ENCODE measurements at regions not wholly inside any gene's neighbourhood (a gene's known extent, or its start where the extent isn't known, plus 50 kb on each side); places are given as distances from the start of the nearest gene placed in this dataset.

- DNase-seq (ENCODE audit: low read depth in 2 of 2) = no peak
Observed at GRCh38 chr2:38509947-38510326, 92.8 kb downstream of the HNRNPLL start.

GRCh38 chr2:38509314-38509946 is 93.3 kb downstream of the HNRNPLL start:
- DNase-seq (ENCODE audit: low read depth in 2 of 2) = no peak

GRCh38 chr2:38508311-38509039 is 94.3 kb downstream of the HNRNPLL start:
- peak; percentile 56 to 86 for DNase-seq (ENCODE audit: low read depth in 2 of 2)

DNA sequence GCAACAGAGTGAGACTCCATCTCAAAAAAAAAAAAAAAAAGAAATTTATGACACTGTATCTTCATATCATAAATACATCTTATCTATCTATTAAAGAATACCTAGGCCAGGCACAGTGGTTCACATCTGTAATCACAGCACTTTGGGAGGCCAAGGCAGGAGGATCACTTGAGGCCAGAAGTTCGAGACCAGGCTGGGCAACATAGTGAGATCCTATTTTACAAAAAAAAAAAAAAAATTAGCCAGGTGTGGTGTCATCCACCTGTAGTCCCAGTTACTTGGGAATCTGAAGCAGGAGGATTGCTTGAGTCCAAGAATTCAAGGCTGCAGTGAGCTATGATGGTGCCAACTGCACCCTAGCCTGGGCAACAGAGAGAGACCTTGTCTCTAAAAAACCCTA is 95.0 kb downstream of the HNRNPLL start:
- DNase-seq (ENCODE audit: low read depth in 2 of 2) = no peak

GRCh38 chr2:38505779-38506178 is 96.9 kb downstream of the HNRNPLL start:
- no peak for DNase-seq (ENCODE audit: low read depth in 2 of 2)

DNA sequence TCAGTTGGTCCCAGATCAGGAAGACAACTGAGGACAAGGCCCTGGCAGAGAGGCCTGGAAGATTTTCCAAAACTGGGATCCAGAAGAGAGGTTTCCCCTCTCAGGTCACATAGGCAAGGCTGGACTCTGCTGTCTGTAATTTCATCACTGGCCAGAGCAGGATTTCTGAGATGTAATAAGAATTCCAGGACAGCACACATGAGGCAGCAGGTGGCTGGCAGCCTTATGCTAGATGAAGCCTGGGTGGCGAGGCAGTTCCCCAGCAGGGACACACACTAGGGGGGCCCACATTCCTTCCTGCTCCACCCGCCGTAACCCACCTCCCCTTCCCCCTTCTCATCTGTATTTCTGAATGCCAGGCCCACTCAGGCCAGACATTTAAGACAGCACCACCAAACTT is 98.6 kb downstream of the HNRNPLL start:
- no peak for DNase-seq (ENCODE audit: low read depth in 2 of 2)

DNA sequence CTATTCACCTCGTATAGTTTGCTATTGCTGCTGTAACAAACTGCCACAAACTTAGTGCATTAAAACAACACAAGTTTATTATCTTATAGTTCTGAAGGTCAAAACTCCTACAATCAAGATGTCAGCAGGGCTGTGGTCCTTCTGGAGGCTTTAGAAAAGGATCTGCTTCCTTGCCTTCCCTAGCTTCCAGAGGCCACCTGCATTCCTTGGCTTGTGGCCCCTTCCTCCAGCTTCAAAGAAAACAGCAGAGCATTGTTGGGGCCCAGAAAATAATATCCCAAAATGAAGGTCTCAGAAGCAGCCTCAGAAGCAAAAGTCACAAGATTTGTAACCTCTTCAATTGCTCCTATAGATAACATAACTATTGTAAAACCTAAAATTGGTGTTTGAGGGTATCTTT is 100.6 kb downstream of the HNRNPLL start:
- no peak for DNase-seq (ENCODE audit: low read depth in 2 of 2)

DNA sequence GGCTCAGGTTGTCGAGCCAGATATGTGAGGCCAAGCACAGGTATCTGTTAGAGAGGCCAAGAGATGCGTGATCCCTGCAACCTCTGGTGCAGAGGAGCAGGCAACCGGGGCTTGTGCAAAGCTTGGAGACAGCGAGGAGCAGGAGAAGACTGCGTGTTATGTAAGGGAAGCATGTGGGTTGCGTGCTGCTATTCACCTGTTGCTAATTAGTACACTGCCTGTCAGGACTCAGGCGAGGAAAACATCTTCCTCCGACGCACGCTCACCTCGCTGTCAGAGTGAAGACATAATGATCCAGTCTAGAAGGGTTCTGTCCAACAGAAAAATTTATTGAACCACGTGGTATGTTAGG is 102.5 kb downstream of the HNRNPLL start:
- no peak for DNase-seq (ENCODE audit: low read depth in 2 of 2)

- DNase-seq (ENCODE audit: low read depth in 2 of 2) = no peak
Observed at GRCh38 chr2:38499548-38500282, 103.0 kb downstream of the HNRNPLL start.

- no peak for DNase-seq (ENCODE audit: low read depth in 2 of 2)
Observed at GRCh38 chr2:38498045-38498481, 104.7 kb downstream of the HNRNPLL start.

DNA sequence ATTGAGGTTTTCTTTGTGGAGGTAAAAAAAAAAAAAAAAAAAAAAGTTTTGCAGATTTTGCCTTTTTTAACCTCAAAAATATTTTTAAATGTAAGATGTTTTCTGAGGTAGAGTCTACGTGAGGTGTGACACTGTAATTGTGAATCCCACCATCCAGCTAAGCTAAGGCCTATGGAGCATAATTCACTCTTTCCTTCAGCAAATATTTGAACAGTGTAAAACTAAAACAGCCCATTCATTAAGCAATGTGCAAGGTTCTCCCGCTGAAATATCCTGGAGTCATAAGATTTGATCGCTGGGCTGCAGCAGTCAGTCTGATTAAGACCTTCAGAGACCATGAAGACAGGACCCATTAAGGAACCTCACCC is 105.1 kb downstream of the HNRNPLL start:
- no peak for DNase-seq (ENCODE audit: low read depth in 2 of 2)

DNA sequence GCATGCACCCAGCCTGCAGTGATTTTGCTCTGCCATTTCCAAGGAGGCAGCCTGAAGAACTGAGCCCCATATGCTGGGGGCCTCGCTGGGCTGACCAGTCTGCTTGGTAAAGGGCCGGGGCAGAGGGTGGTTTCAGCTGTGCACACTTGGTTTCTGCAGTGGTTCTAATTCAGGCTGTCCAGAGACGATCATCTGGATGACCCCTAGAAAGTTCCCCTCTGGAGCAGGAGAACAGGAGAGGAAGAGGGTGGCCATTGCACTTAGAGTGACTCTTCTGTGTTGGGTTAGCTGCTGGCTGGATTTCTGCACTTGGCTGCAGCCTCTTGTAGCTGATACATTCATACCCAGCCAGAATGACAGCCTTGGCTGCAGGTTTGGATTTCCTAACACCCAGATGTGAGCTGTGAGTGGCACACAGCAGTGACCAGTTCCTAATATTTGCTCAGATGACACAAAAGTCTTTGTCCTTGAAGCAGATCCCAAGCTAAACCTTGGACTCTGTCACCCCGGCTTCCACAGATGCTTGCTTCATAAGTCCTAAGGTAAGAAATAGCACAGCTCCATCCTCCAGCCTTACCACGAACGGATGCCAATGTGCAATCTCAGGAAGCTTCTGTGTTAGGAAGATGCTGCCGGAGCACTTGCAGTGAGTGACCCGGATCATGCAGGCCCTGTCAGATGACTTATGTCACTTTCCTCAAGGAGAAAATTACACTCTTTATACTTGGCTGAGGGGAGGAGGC is 105.6 kb downstream of the HNRNPLL start:
- no peak for DNase-seq (ENCODE audit: low read depth in 2 of 2)

DNA sequence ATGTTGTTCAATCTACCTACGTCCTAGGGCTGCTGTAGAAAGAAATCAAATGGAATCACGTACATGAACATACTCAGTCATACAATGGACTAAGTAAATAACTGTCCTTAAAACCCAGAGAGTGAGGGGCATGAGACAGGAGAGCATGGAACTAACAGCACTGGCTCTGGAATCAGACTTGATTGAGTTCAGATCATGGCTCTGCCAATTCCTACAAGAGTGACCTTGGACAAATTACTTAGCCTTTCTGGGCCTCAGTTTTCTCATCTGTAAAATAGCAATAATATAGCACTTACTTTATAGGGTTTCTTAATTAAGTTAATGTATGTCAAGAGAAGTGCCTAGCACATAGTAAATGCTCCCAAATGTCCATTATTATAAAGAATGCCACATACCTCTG is 106.8 kb downstream of the HNRNPLL start:
- no peak for DNase-seq (ENCODE audit: low read depth in 2 of 2)

DNA sequence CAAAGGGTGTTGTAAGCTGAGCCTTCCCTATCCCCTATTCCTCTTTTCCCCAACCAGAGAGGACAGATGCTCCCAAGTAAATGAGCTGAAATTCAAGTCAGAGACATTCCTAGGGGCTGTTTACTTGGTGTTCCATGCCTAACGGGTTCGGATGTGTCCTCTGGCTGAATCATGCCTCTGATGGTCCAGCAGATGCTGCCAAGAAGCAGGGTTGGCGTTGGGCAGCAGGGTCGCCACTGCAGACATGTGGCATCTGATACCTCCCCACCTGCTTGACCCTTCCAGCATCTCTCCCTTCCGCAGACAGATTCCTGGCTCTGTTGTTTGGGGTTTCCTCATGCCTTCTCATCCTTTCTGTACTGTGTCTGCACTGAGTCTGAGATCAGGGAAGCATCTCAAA is 108.3 kb downstream of the HNRNPLL start:
- no peak for DNase-seq (ENCODE audit: low read depth in 2 of 2)

- DNase-seq (ENCODE audit: low read depth in 2 of 2) = no peak
Observed at GRCh38 chr2:38492042-38492615, 110.6 kb downstream of the HNRNPLL start.

DNA sequence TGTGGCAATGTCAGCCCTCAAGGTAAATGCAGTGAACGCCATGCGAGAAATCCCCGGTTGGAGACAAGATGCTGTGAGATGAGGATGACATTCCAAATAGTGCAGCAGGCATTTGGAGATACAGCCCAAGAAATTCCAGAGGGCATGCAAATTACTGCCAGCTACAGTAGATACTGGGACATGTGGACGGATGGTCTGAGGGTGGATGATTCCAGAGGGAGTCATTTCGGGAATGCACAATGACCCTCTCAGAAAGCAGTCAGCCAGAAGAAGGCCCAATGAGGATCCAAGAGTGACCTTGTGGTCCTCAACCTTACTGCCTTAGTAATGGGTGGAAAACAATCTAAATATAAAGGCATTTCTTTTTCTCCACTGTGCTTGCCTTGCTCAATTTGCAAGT is 111.3 kb downstream of the HNRNPLL start:
- no peak for DNase-seq (ENCODE audit: low read depth in 2 of 2)

- DNase-seq (ENCODE audit: low read depth in 2 of 2) = no peak
Observed at GRCh38 chr2:38489846-38490245, 112.8 kb upstream of the ATL2 start.

DNA sequence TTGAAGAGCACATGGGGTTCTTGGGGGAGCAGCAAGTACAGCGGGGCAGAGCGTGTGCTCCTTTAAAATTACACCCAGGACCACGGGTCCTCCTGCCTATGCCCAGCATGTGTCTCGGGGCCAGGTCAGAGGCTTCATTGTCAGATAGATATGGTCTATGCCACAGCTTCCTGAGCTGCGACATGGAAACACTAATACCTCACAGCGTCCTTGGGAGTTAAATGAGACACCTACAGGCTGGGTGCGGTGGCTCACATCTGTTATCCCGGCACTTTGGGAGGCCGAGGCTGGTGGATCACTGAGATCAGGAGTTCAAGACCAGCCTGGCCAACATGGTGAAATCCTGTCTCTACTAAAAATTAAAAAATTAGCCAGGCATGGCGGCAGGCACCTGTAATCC is 110.8 kb upstream of the ATL2 start:
- DNase-seq (ENCODE audit: low read depth in 2 of 2) = no peak

DNA sequence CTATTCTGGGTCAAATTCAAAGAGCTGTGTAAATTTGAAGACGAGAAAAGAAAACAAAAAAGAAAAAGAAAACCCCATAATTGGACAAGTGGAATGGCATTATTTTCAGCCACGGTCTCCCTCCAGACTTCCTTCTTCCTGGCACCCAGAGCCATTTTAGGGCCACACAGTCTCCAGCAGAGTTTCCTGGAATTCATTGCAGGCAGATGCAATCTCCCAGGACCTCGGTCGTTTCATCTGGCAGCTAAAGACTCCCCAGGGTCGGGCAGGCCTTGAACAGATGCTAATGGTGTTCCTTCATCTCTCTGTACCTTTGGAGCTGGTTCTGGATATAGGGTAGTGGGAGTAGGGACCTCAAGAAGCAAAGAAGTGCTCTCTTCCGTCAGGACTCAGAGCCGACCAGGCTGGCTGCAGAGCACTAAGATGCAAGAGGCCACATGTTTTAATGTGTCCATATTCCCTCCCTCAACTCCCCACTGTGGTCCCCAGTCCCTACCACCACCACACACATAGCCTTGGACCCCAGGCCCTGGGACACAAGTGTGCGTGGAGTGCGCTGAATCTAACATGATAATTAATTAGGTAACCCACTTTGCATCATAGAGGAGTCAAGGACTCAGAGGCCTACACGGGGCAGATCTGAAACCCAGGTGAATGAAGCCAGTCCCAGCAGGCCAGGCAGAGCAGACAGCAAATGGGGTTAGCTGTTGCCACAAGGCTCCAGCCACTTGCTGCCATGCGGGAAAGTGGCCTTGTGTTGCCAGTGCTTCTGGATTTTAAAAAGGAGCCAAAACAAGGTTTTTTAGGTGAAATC is 109.3 kb upstream of the ATL2 start:
- DNase-seq (ENCODE audit: low read depth in 2 of 2) = no peak

- DNase-seq (ENCODE audit: low read depth in 2 of 2) = no peak
Observed at GRCh38 chr2:38485734-38486133, 108.7 kb upstream of the ATL2 start.

DNA sequence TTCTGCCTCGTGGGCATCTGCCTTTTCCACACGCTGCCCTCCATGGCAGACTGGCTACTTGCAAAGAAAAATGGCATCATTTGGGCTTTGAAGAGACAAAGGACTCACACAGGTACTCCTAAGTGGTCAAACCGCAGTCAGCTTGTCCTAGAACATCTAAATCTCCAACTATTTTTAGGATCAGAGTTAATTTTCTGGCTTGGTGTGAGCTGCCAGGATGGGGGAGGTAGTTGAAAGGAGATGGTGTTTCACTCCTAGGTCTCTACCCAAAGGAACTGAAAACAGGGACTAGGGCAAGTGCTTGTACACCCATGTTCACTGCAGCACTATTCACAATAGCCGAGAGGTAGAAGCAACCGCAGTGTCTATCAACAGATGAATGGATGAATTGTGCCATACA is 107.9 kb upstream of the ATL2 start:
- DNase-seq (ENCODE audit: low read depth in 2 of 2) = no peak
